Neural cell (in vitro differentiated cells): ENCODE measurements at regions not wholly inside any gene's neighbourhood (a gene's known extent, or its start where the extent isn't known, plus 50 kb on each side); places are given as distances from the start of the nearest gene placed in this dataset.

ENCODE experiments used
- H2AFZ ChIP-seq: fragments of 200-600, 300-800 bp; sonication (generic), shearing (Covaris generic); 2 replicates; pipeline ENCODE4 v1.6.0; 2014; ENCODE audit warnings: low read depth, mild to moderate bottlenecking, antibody characterized with exemption, low read length, moderate library complexity
- H3F3A ChIP-seq: fragments of 200-600 bp; shearing (Covaris generic); 2 replicates; pipeline ENCODE4 v1.6.1; 2016; ENCODE audit warnings: mild to moderate bottlenecking, moderate library complexity, mixed read lengths, antibody characterized with exemption, low read length; ENCODE audit not compliant: insufficient read depth, poor library complexity, severe bottlenecking
- H3K27ac ChIP-seq: fragments of 200-600, 300-800 bp; sonication (generic), shearing (Covaris generic); 2 replicates; pipeline ENCODE4 v1.5.1; 2014; ENCODE audit warnings: mild to moderate bottlenecking, low read length, moderate library complexity
- H3K27me3 ChIP-seq: fragments of 300-800, 200-600 bp; sonication (generic), shearing (Covaris generic); 2 replicates; pipeline ENCODE4 v1.6.0; 2014; ENCODE audit warnings: mild to moderate bottlenecking, low read depth, low read length, moderate library complexity; ENCODE audit not compliant: insufficient read depth
- H3K36me3 ChIP-seq: fragments of 300-800, 200-600 bp; sonication (generic), shearing (Covaris generic); 2 replicates; pipeline ENCODE4 v1.5.1; 2014; ENCODE audit warnings: mild to moderate bottlenecking, antibody characterized with exemption, low read length, moderate library complexity; ENCODE audit not compliant: insufficient read depth
- H3K4me2 ChIP-seq: fragments of 300-800, 200-600 bp; sonication (generic), shearing (Covaris generic); 2 replicates; pipeline ENCODE4 v1.6.0; 2014; ENCODE audit warnings: mild to moderate bottlenecking, low read length
- H3K4me3 ChIP-seq: fragments of 300-800, 200-600 bp; sonication (generic), shearing (Covaris generic); 2 replicates; pipeline ENCODE4 v1.5.1; 2014; ENCODE audit warnings: mild to moderate bottlenecking, low read length, moderate library complexity
- H3K79me2 ChIP-seq: fragments of 200-600 bp; shearing (Covaris generic); replicated peaks from 2 replicates; pipeline ENCODE4 v1.6.0; 2014; ENCODE audit warnings: mild to moderate bottlenecking, low read length, moderate library complexity; ENCODE audit not compliant: insufficient read depth
- H3K9ac ChIP-seq: fragments of 300-800, 200-600 bp; sonication (generic), shearing (Covaris generic); 2 replicates; pipeline ENCODE4 v1.6.1; 2016; ENCODE audit warnings: mild to moderate bottlenecking, low read length, mixed read lengths
- H3K9me2 ChIP-seq: fragments of 200-600 bp; shearing (Covaris generic); 2 replicates; pipeline ENCODE4 v1.6.1; 2016; ENCODE audit warnings: mild to moderate bottlenecking, low read length, mixed read lengths; ENCODE audit not compliant: insufficient read depth
- H3K9me3 ChIP-seq: fragments of 200-600, 300-800 bp; sonication (generic), shearing (Covaris generic); 2 replicates; pipeline ENCODE4 v1.6.1; 2016; ENCODE audit warnings: mild to moderate bottlenecking, mixed run types, low read length, moderate library complexity, mixed read lengths
- H4K20me1 ChIP-seq: fragments of 200-600 bp; shearing (Covaris generic); 2 replicates; pipeline ENCODE4 v1.6.1; 2016; ENCODE audit warnings: mild to moderate bottlenecking, mixed run types; ENCODE audit not compliant: insufficient read depth
- EP300 ChIP-seq: fragments of 450-650 bp; conservative IDR thresholded peaks from 2 replicates; pipeline ENCODE4 v1.6.1; 2014; ENCODE audit warnings: antibody characterized with exemption, mild to moderate bottlenecking, moderate library complexity; ENCODE audit not compliant: poor library complexity, severe bottlenecking
- EZH2 ChIP-seq: fragments of 200-600, 300-800 bp; shearing (Covaris generic), sonication (generic); IDR thresholded peaks from 2 replicates; pipeline ENCODE4 v1.6.1; 2014; ENCODE audit warnings: antibody characterized with exemption, low read length, borderline replicate concordance, mild to moderate bottlenecking; ENCODE audit not compliant: insufficient read depth, poor library complexity, severe bottlenecking
- MXI1 ChIP-seq: fragments of 450-650 bp; conservative IDR thresholded peaks from 2 replicates; pipeline ENCODE4 v1.6.1; 2014; ENCODE audit warnings: antibody characterized with exemption, mild to moderate bottlenecking; ENCODE audit not compliant: poor library complexity, severe bottlenecking
- RAD21 ChIP-seq: fragments of 450-650 bp; conservative IDR thresholded peaks from 2 replicates; pipeline ENCODE4 v1.6.1; 2014; ENCODE audit warnings: antibody characterized with exemption, mild to moderate bottlenecking, moderate library complexity
- SMC3 ChIP-seq: fragments of 450-650 bp; conservative IDR thresholded peaks from 2 replicates; pipeline ENCODE4 v1.6.1; 2014; ENCODE audit warnings: antibody characterized with exemption, mild to moderate bottlenecking, moderate library complexity; ENCODE audit not compliant: poor library complexity
- TAF1 ChIP-seq: IDR thresholded peaks from 2 replicates; pipeline ENCODE4 v1.6.1; 2012; ENCODE audit warnings: low read depth
- TF ChIP-seq, protein P1 (sequence below): fragments of 450-650 bp; IDR thresholded peaks from 2 replicates; pipeline ENCODE4 v1.5.1; 2014; ENCODE audit warnings: antibody characterized with exemption, mild to moderate bottlenecking, moderate library complexity; ENCODE audit not compliant: poor library complexity, severe bottlenecking
- TF ChIP-seq, protein P2 (sequence below): IDR thresholded peaks from 2 replicates; pipeline ENCODE4 v1.6.1; 2012; ENCODE audit warnings: borderline replicate concordance

DNA sequence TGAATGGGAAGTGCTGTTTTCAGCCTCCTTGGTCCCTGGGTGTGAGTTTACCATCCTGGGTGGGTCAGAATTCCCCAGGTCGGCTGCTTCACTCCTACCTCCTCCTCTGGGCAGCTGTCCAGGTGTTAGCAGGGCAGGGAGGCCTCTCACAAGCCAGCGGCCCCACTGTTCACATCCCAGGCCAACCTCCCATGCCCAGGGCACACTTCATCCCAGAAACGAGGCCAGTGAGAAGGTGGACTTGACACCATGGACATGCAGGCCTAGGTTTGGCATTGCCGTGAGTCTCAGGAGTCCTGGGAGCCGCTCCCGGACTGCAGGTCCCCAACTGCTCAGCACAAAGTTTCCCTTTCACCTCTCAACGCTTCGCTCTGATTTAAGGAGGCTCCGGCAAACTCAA, 229.6 kb upstream of the IRX2 start:
- H3F3A ChIP-seq, result no peaks in the 10 kb centered on the region
- no peaks in the 10 kb centered on the region for H3K36me3 ChIP-seq
- H4K20me1 ChIP-seq, result no peaks in the 10 kb centered on the region
- H3K4me3 ChIP-seq, result no peak overlapping the region
- no peak overlapping the region for H3K4me2 ChIP-seq
- TF ChIP-seq, protein P1, sequence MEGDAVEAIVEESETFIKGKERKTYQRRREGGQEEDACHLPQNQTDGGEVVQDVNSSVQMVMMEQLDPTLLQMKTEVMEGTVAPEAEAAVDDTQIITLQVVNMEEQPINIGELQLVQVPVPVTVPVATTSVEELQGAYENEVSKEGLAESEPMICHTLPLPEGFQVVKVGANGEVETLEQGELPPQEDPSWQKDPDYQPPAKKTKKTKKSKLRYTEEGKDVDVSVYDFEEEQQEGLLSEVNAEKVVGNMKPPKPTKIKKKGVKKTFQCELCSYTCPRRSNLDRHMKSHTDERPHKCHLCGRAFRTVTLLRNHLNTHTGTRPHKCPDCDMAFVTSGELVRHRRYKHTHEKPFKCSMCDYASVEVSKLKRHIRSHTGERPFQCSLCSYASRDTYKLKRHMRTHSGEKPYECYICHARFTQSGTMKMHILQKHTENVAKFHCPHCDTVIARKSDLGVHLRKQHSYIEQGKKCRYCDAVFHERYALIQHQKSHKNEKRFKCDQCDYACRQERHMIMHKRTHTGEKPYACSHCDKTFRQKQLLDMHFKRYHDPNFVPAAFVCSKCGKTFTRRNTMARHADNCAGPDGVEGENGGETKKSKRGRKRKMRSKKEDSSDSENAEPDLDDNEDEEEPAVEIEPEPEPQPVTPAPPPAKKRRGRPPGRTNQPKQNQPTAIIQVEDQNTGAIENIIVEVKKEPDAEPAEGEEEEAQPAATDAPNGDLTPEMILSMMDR, result no peak
- TF ChIP-seq, protein P2, sequence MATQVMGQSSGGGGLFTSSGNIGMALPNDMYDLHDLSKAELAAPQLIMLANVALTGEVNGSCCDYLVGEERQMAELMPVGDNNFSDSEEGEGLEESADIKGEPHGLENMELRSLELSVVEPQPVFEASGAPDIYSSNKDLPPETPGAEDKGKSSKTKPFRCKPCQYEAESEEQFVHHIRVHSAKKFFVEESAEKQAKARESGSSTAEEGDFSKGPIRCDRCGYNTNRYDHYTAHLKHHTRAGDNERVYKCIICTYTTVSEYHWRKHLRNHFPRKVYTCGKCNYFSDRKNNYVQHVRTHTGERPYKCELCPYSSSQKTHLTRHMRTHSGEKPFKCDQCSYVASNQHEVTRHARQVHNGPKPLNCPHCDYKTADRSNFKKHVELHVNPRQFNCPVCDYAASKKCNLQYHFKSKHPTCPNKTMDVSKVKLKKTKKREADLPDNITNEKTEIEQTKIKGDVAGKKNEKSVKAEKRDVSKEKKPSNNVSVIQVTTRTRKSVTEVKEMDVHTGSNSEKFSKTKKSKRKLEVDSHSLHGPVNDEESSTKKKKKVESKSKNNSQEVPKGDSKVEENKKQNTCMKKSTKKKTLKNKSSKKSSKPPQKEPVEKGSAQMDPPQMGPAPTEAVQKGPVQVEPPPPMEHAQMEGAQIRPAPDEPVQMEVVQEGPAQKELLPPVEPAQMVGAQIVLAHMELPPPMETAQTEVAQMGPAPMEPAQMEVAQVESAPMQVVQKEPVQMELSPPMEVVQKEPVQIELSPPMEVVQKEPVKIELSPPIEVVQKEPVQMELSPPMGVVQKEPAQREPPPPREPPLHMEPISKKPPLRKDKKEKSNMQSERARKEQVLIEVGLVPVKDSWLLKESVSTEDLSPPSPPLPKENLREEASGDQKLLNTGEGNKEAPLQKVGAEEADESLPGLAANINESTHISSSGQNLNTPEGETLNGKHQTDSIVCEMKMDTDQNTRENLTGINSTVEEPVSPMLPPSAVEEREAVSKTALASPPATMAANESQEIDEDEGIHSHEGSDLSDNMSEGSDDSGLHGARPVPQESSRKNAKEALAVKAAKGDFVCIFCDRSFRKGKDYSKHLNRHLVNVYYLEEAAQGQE, result no peak
- TF ChIP-seq SMC3 (no peak), TAF1 (no peak), RAD21 (no peak)
- H3K9me3 ChIP-seq, result peaks cover 7% of the 10 kb centered on the region
- no peak overlapping the region for H2AFZ ChIP-seq
- no peaks in the 10 kb centered on the region for H3K27me3 ChIP-seq
- H3K27ac ChIP-seq, result no peak overlapping the region
- H3K79me2 ChIP-seq, result no peaks in the 10 kb centered on the region
- no peaks in the 10 kb centered on the region for H3K9me2 ChIP-seq
- H3K9ac ChIP-seq, result no peak overlapping the region

DNA sequence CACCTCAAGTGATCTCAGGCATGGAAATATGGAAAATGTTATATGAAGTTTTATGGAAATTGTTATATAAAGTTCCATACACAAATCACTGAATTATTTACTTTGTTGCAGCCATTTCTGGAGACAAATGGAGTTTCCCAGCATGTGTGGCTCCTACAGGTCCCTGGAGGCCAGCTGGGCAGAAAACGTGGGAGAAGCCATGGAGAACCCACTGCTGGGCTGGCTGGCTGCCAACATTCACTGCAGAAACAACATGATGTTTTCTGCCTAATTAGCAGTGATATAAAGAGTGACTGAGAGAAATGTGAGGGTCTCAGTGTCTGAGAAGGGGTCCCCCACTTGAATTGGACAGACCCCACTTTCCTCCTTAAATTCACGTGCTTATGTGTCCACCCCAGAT, 208.8 kb upstream of the IRX2 start:
- Histone ChIP-seq H3K27me3 (no peaks in the 10 kb centered on the region), H3K9ac (no peak overlapping the region), H3K36me3 (no peaks in the 10 kb centered on the region), H2AFZ (no peak overlapping the region), H3K79me2 (no peaks in the 10 kb centered on the region), H3K27ac (no peak overlapping the region), H3K4me2 (no peak overlapping the region), H3F3A (no peaks in the 10 kb centered on the region), H3K9me3 (no peaks in the 10 kb centered on the region), H3K4me3 (no peak overlapping the region), H3K9me2 (no peaks in the 10 kb centered on the region), H4K20me1 (no peaks in the 10 kb centered on the region)
- TF ChIP-seq SMC3 (no peak), EP300 (no peak), RAD21 (no peak), MXI1 (no peak), EZH2 (no peak)
- TF ChIP-seq, protein P1, result no peak
